ENCODE measurements at regions not wholly inside any gene's neighbourhood (a gene's known extent, or its start where the extent isn't known, plus 50 kb on each side); places are given as distances from the start of the nearest gene placed in this dataset.

DNA sequence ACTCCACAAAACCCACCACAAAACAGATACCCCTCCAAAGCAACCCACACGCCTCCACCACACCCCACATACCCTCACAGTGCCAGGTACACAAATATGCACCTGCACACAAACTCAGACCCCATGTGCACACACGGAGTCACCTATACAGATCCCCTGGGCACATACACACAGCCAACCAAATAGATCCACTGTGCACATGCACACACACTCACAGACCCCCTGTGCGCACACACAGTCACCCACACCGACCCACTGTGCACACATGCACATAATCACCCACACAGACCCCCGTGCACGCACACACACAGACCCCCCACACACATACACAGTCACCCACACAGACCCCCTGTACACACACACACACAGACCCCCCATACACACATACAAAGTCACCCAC is 107.8 kb downstream of the HSPH1 start:
- no peak for DNase-seq (ENCODE audit: low spot score, unreplicated experiment)
- Mint-ChIP-seq H3K9me3 (ENCODE audit: low read depth) (no peaks in the 10 kb centered on the region), H3K27me3 (peaks cover 25% of the 10 kb centered on the region), H3K36me3 (ENCODE audit: insufficient read depth) (no peaks in the 10 kb centered on the region), H3K4me3 (ENCODE audit: low read depth) (no peak overlapping the region), H3K4me1 (ENCODE audit: low read depth) (no peaks in the 10 kb centered on the region), H3K27ac (no peak overlapping the region)
- TF ChIP-seq, protein P1, sequence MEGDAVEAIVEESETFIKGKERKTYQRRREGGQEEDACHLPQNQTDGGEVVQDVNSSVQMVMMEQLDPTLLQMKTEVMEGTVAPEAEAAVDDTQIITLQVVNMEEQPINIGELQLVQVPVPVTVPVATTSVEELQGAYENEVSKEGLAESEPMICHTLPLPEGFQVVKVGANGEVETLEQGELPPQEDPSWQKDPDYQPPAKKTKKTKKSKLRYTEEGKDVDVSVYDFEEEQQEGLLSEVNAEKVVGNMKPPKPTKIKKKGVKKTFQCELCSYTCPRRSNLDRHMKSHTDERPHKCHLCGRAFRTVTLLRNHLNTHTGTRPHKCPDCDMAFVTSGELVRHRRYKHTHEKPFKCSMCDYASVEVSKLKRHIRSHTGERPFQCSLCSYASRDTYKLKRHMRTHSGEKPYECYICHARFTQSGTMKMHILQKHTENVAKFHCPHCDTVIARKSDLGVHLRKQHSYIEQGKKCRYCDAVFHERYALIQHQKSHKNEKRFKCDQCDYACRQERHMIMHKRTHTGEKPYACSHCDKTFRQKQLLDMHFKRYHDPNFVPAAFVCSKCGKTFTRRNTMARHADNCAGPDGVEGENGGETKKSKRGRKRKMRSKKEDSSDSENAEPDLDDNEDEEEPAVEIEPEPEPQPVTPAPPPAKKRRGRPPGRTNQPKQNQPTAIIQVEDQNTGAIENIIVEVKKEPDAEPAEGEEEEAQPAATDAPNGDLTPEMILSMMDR (IDR thresholded peaks at IDR 0.05; ENCODE audit: unreplicated experiment) = no peak

DNA sequence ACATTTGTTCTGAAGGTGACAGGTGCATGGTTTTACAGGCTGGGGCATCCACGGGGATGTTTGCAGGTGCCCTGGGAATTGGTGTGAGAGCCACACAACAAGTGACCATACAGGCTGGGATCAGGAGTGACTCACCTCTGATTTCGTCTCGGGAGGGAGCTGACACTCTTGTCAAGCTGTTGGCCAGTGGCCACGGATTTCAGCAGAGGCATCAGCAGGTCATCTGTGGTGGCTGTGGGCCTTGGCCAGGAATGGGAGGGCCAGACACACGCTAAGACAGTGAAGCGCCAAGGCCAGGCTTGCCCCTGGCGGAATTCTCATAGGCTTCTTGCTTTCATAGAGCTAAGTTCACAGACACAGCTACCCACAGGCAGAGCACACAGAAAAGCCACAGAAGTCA is 108.6 kb downstream of the HSPH1 start:
- DNase-seq (ENCODE audit: low spot score, unreplicated experiment) = no peak
- H3K4me1 Mint-ChIP-seq (ENCODE audit: low read depth) = no peaks in the 10 kb centered on the region
- H3K4me3 Mint-ChIP-seq (ENCODE audit: low read depth) = no peak overlapping the region
- no peaks in the 10 kb centered on the region for H3K36me3 Mint-ChIP-seq (ENCODE audit: insufficient read depth)
- no peak overlapping the region for H3K27ac Mint-ChIP-seq
- no peaks in the 10 kb centered on the region for H3K9me3 Mint-ChIP-seq (ENCODE audit: low read depth)
- TF ChIP-seq, protein P1 (IDR thresholded peaks at IDR 0.05; ENCODE audit: unreplicated experiment) = no peak
- peaks cover 25% of the 10 kb centered on the region for H3K27me3 Mint-ChIP-seq

DNA sequence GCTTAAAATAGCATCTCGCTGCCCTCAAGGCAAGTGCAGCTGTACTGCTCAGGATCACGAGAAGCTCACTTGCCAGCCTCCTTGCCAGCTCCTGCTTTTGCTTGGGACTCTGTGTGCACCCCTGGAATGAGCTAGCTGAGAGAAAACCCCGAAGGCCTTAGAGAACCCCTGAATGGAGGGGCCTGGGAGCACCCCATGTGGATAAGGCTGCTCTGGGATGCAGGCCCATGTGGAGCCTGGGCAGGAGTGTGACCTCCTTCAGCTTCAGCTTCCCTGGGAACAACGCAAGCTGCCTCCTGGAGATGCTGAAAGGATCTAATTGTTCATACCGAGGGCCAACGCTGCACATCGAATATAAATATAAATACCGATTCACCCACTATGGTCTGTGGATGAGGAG is 109.2 kb downstream of the HSPH1 start:
- H3K4me3 Mint-ChIP-seq (ENCODE audit: low read depth) = no peak overlapping the region
- H3K4me1 Mint-ChIP-seq (ENCODE audit: low read depth) = no peaks in the 10 kb centered on the region
- H3K27ac Mint-ChIP-seq = no peak overlapping the region
- no peak for DNase-seq (ENCODE audit: low spot score, unreplicated experiment)
- H3K36me3 Mint-ChIP-seq (ENCODE audit: insufficient read depth) = no peaks in the 10 kb centered on the region
- TF ChIP-seq, protein P1 (IDR thresholded peaks at IDR 0.05; ENCODE audit: unreplicated experiment) = no peak
- no peaks in the 10 kb centered on the region for H3K9me3 Mint-ChIP-seq (ENCODE audit: low read depth)
- peaks cover 25% of the 10 kb centered on the region for H3K27me3 Mint-ChIP-seq

DNA sequence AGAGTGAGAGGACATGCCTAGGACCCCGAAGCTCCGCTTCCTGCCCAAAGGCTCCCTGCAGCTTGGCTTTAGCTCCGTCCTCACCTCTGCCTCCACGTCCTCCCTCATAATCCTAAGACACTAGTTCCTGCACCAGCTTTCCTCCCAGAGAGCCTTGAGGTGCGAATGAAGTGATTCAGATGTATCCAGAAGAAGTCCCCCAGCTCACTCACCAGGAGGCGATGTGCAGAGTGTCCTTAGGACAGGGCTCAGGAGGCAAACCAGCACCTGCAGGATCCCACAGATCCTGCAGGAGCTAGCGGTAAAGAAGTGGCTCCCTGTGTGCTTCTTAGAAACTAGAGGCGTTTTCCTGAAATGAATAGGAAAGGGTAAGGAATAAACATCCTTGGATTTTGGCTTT is 109.7 kb downstream of the HSPH1 start:
- H3K36me3 Mint-ChIP-seq (ENCODE audit: insufficient read depth) = no peaks in the 10 kb centered on the region
- TF ChIP-seq, protein P1 (IDR thresholded peaks at IDR 0.05; ENCODE audit: unreplicated experiment) = peak; percentile 35
- no peaks in the 10 kb centered on the region for H3K4me1 Mint-ChIP-seq (ENCODE audit: low read depth)
- H3K9me3 Mint-ChIP-seq (ENCODE audit: low read depth) = no peaks in the 10 kb centered on the region
- H3K27ac Mint-ChIP-seq = no peak overlapping the region
- peaks cover 25% of the 10 kb centered on the region for H3K27me3 Mint-ChIP-seq
- no peak for DNase-seq (ENCODE audit: low spot score, unreplicated experiment)
- H3K4me3 Mint-ChIP-seq (ENCODE audit: low read depth) = no peak overlapping the region

DNA sequence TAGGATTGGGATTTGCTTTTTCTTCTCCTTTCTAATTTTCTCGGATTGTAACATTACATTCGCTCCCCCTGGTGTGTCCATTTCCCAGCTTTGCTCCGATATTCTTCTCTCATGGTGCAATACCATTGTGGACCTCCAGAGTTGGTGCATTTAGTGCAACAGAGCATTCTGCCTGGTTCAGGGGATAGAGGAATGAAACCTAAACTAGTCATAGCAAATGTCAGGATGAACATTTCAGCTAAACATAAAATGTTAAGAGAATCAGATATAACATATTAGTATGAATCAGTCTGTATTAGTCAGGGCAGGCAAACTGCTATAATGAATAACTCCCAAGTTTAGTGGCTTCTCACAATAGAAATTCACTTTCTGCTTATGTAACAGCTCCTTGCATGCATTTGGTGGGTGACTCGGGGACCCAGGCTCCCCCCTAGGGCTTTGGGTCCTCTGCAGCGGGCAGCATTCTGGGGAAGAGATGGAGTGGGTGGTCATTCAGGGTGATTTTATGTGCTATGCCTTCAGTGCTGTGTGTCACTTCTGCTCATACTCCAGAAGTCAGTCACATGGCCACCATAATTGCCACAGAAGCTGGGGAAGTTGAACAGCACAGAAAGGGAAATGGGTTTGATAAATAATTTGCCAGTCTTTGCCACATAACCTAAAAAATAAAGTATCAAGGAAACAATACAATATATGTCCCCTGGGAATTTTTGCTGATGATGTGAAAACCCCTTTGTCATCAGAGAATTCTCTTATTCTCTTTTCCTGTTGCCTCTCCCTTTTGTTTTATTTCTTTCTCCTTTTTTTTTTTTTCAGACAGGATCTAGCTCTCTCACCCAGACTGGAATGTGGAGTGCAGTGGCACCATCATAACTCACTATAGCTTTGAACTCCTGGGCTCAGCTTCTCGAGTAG is 111.0 kb downstream of the HSPH1 start:
- Mint-ChIP-seq H3K4me3 (ENCODE audit: low read depth) (no peak overlapping the region), H3K27me3 (peaks cover 25% of the 10 kb centered on the region), H3K9me3 (ENCODE audit: low read depth) (no peaks in the 10 kb centered on the region), H3K27ac (no peak overlapping the region), H3K4me1 (ENCODE audit: low read depth) (no peaks in the 10 kb centered on the region), H3K36me3 (ENCODE audit: insufficient read depth) (no peaks in the 10 kb centered on the region)
- DNase-seq (ENCODE audit: low spot score, unreplicated experiment) = no peak
- TF ChIP-seq, protein P1 (IDR thresholded peaks at IDR 0.05; ENCODE audit: unreplicated experiment) = peak; percentile 34

Data from progenitor cell of endocrine pancreas (in vitro differentiated cells).